Coronary artery (tissue), 2 donors: ENCODE measurements at regions not wholly inside any gene's neighbourhood (a gene's known extent, or its start where the extent isn't known, plus 50 kb on each side); places are given as distances from the start of the nearest gene placed in this dataset.
"Not testable (repeated sequence)": the region's sequence is repeated elsewhere in the genome, so short reads cannot be mapped to it uniquely, and the experiment has no call there.

Source experiments
- DNase-seq: peaks from one replicate; pipeline ENCODE4 v3.0.0-alpha.2; 2017; ENCODE audit warnings: low spot score
- H3K27ac ChIP-seq, 2 donors: fragments of 200-600 bp; sonication (generic); one replicate each; pipeline ENCODE4 v1.5.1; 2016 to 2019
- H3K4me3 ChIP-seq: fragments of 200-600 bp; sonication (generic); 2 replicates; pipeline ENCODE4 v1.5.1; 2016; ENCODE audit warnings: mild to moderate bottlenecking, moderate library complexity
- CTCF ChIP-seq: fragments of 200-600 bp; sonication (generic); IDR thresholded peaks from one replicate; pipeline ENCODE4 v1.5.1; 2019; ENCODE audit warnings: antibody characterized with exemption

GRCh38 chr2:187610450-187610849 lies 56.2 kb upstream of the TFPI start:
- H3K4me3 ChIP-seq, H3K27ac ChIP-seq, DNase-seq: not testable (repeated sequence)

GRCh38 chr2:187612857-187613256 lies 58.6 kb upstream of the TFPI start:
- no peak for TF ChIP-seq CTCF
- Histone ChIP-seq H3K4me3 (no peak overlapping the region), H3K27ac (no peak overlapping the region)
- no peak for DNase-seq

GRCh38 chr2:187614756-187615155 lies 60.5 kb upstream of the TFPI start:
- no peak overlapping the region for H3K27ac ChIP-seq
- no peak for DNase-seq
- TF ChIP-seq CTCF, result no peak
- no peak overlapping the region for H3K4me3 ChIP-seq

- Histone ChIP-seq H3K27ac (no peak overlapping the region), H3K4me3 (no peak overlapping the region)
- no peak for TF ChIP-seq CTCF
- DNase-seq, result no peak
Observed at GRCh38 chr2:187615364-187615763, 61.1 kb upstream of the TFPI start.

GRCh38 chr2:187615902-187616301 lies 61.7 kb upstream of the TFPI start:
- Histone ChIP-seq H3K27ac (no peak overlapping the region), H3K4me3 (no peak overlapping the region)
- no peak for TF ChIP-seq CTCF
- no peak for DNase-seq

- no peak overlapping the region for H3K27ac ChIP-seq
- TF ChIP-seq CTCF, result no peak
- no peak for DNase-seq
Observed at GRCh38 chr2:187617120-187617519, 62.9 kb upstream of the TFPI start.

GRCh38 chr2:187617905-187618304 lies 63.7 kb upstream of the TFPI start:
- Histone ChIP-seq H3K27ac (no peak overlapping the region), H3K4me3 (no peak overlapping the region)
- TF ChIP-seq CTCF, result no peak
- DNase-seq, result no peak

More at GRCh38 chr2:187617120-187617519, 62.9 kb upstream of the TFPI start:
- no peak overlapping the region for H3K4me3 ChIP-seq

GRCh38 chr2:187618813-187619212 lies 64.6 kb upstream of the TFPI start:
- Histone ChIP-seq H3K27ac (no peak overlapping the region), H3K4me3 (no peak overlapping the region)
- DNase-seq, result no peak
- no peak for TF ChIP-seq CTCF
